D721Med (cell line): ENCODE measurements at regions not wholly inside any gene's neighbourhood (a gene's known extent, or its start where the extent isn't known, plus 50 kb on each side); places are given as distances from the start of the nearest gene placed in this dataset.

Experiments
- DNase-seq: peaks from one replicate; pipeline ENCODE4 v3.0.0; 2011; ENCODE audit warnings: low spot score; ENCODE audit not compliant: insufficient read length
- FAIRE-seq: peaks from 2 replicates; lab custom pipeline; 2011; peaks lifted over from hg19 to GRCh38; lab: Jason Lieb, UNC
- TF ChIP-seq, protein P1 (sequence below): IDR thresholded peaks from 2 replicates; pipeline ENCODE4 v1.5.1; 2012; ENCODE audit warnings: mild to moderate bottlenecking, control low read depth; ENCODE audit not compliant: insufficient read depth; ENCODE audit errors: missing control alignments

DNA sequence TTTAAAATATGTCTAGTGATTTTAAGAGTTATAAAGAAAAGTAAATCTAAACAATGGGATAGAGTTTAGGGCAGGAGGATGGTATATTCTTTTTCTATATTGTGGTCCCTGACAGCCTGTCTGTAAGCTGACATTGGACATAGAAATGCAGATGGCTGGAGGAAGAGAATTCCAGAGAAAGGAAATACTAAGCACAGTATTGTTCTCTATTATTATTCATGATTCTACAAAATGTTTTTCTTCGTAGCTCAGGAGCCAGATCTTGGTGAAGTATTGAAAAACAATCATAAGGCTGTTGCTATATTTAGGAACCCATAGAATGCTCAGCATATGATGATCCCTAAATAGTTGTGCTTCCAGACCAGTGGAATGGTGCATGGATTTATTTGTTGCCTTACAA is 117.0 kb upstream of the FAM3C start:
- no peak for DNase-seq

DNA sequence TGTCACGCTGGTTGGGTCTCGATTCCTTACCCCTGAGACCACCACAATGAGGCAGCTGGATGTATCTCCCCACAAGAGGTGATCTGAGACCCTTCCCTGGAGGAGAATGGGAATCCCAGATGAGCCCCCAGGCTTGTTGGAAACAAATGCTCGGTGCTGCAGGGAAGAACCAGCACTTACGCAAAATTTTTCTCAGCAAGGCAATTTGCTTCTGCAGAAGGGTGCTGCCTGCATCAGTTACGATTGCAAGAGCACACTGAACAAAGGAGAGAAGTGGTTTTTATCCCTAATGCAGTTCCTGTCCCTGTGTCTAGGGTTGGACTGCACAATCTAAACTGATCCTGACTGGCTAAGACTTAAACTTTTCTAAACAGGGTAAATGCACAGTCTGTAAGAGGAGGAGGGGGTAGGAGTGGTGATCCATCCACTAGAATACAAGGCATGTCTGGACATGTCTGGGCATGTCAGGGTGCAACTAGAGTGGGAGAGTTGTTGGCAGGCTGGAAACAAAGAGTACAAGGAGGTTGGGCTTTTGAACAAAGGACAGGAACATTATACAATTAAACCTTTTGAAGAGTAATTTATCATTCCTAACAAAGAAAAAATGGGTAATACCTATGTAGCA is 114.9 kb upstream of the FAM3C start:
- FAIRE-seq, result no peak
- TF ChIP-seq, protein P1, sequence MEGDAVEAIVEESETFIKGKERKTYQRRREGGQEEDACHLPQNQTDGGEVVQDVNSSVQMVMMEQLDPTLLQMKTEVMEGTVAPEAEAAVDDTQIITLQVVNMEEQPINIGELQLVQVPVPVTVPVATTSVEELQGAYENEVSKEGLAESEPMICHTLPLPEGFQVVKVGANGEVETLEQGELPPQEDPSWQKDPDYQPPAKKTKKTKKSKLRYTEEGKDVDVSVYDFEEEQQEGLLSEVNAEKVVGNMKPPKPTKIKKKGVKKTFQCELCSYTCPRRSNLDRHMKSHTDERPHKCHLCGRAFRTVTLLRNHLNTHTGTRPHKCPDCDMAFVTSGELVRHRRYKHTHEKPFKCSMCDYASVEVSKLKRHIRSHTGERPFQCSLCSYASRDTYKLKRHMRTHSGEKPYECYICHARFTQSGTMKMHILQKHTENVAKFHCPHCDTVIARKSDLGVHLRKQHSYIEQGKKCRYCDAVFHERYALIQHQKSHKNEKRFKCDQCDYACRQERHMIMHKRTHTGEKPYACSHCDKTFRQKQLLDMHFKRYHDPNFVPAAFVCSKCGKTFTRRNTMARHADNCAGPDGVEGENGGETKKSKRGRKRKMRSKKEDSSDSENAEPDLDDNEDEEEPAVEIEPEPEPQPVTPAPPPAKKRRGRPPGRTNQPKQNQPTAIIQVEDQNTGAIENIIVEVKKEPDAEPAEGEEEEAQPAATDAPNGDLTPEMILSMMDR, result no peak
- DNase-seq, result no peak

More for the DNA sequence above, 117.0 kb upstream of the FAM3C start:
- no peak for FAIRE-seq
- TF ChIP-seq, protein P1, result no peak

DNA sequence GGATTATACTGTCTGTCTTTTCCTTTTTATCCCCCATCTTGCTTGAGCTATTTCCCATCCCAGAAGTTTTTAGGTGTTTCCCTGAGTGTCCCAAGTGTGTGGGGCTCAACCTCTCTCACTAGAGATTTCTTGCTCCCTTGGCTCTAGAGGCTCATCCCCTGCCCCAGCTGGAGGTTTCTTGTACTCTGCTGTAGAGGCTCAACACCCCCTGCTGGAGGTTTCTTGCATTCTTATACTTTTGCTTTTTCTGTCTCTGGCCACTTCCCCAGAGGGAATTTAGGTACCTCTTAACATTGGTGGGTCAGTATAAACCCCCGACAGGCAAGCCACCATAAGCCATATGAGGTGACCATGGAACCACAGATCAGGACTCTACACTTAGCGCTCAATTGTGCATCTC is 114.2 kb upstream of the FAM3C start:
- DNase-seq (no peak), FAIRE-seq (no peak)
- TF ChIP-seq, protein P1, result no peak

DNA sequence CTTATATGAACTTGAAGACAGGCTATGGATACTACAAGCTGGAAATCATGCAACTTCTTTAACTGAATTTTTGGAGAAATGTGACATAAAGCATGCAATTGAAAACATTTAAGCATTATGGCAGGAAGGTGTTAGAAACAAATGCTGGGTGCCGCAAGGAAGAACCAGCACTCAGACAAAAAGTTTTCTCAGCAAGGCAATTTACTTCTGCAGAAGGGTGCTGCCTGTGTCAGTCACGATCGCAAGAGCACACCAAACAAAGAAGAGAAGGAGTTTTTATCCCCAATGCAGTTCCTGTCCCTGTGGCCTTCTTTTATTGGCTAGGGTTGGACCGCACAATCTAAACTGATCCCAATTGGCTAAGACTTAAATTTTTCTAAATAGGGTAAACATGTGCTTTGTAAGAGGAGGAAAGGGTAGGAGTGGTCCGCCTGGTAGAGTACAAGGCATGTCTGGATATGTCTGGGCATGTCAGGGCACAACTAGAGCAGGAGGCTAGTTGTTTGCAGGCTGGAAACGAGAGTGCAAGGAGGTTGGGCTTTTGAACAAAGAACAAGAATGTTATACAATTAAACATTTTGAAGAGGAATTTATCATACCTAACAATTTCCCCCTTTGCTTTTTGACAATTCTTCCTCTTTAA is 109.6 kb upstream of the FAM3C start:
- FAIRE-seq, result no peak
- no peak for DNase-seq
- TF ChIP-seq, protein P1, result no peak

DNA sequence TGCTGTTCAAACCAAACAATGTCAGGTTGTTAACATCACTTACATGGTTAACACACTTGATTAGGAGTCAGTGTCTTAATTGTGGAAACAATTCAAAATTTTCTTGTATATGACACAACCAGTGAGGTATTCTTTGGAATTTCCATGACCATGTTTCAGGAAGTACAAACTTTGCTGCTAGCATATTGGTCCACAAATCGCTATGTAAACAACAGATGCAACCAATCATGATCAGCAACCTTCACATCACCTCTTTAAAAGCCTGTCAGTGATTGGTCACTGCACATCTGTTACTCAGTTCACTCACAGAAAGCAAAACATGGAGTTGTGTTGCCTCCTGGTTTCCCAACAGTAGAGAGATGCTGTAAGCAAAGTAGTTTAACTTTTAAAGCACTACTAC is 108.9 kb upstream of the FAM3C start:
- FAIRE-seq, result no peak
- DNase-seq, result no peak
- TF ChIP-seq, protein P1, result no peak

DNA sequence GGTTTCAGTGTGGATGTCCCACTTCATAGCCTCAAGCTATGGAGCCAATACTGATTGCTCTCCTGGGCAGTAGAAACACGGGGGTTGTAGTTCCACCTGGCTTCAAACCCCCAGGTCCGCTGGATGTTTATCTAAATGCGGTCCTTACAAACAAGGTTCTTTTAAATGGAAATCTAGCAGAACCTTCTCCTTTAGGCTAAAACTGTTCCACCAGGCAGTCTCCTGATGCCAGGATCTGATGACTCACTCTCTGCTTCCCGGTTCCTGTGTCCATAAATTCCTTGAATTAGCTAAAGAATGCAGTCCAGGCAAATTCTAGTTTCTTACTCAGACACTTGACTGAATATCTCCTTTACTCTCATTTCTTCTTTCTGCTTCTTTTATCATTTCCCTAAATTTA is 108.4 kb upstream of the FAM3C start:
- DNase-seq, result no peak
- TF ChIP-seq, protein P1, result no peak
- FAIRE-seq, result no peak

DNA sequence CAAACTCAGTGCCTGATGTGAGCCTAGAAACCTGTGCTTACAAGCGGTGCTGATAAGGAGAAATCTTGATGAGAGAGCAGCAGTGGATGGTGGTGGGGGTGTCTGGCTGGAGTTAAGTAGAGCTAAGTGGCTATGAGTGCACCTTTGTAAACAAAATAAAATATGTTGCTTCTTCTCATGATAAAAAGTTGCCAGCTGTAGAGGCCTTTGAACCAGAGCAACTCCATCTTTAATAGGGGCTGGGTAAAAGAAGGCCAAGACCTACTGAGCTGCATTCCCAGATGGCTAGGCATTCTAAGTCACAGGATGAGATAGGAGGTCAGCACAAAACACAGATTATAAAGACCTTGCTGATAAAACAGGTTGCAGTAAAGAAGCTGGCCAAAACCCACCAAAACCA is 107.6 kb upstream of the FAM3C start:
- TF ChIP-seq, protein P1, result no peak
- FAIRE-seq, result no peak
- no peak for DNase-seq
